Endothelial cell of umbilical vein (primary cell): ENCODE measurements at regions not wholly inside any gene's neighbourhood (a gene's known extent, or its start where the extent isn't known, plus 50 kb on each side); places are given as distances from the start of the nearest gene placed in this dataset.

Experiments
- EZH2 ChIP-seq: IDR thresholded peaks from 2 replicates; pipeline ENCODE4 v1.6.1; 2012; ENCODE audit warnings: borderline replicate concordance, low read depth, mild to moderate bottlenecking, moderate library complexity, low read length, inconsistent platforms; ENCODE audit not compliant: severe bottlenecking
- JUN ChIP-seq: IDR thresholded peaks from 2 replicates; pipeline ENCODE4 v1.6.1; 2011; ENCODE audit warnings: borderline replicate concordance, low read depth; ENCODE audit not compliant: insufficient read length, insufficient read depth
- POLR2A ChIP-seq: IDR thresholded peaks from 2 replicates; pipeline ENCODE4 v1.6.1; 2012; ENCODE audit warnings: low read depth, mild to moderate bottlenecking, control low read depth, low read length
- TF ChIP-seq, protein P1 (sequence below), 2 donors: IDR thresholded peaks; 1 replicate in 1 of 2; 2 replicates in 1 of 2; pipeline ENCODE4 v1.5.1; 2011; ENCODE audit warnings: low read length in 2 of 2, mild to moderate bottlenecking in 2 of 2, moderate library complexity in 2 of 2, control low read depth in 1 of 2, inconsistent platforms in 1 of 2, low read depth in 1 of 2; ENCODE audit not compliant: insufficient read depth in 1 of 2; ENCODE audit errors: extremely low read depth in 1 of 2

DNA sequence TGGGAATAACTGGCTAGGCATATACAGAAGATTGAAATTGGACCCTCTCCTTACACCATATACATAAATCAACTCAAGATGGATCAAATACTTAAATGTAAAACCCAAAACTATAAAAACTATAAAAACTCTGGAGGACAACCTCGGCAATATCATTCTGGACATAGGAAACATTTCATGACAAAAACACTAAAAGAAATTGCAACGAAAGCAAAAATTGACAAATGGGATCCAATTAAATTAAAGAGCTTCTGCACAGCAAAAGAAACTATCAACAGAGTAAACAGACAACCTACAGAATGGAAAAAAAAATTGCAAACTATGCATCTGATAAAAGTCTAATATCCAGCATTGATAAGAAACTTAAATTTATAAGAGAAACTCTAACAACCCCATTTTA is 503.7 kb upstream of the C16orf82 start:
- TF ChIP-seq POLR2A (no peak), JUN (no peak), EZH2 (no peak)
- TF ChIP-seq, protein P1, sequence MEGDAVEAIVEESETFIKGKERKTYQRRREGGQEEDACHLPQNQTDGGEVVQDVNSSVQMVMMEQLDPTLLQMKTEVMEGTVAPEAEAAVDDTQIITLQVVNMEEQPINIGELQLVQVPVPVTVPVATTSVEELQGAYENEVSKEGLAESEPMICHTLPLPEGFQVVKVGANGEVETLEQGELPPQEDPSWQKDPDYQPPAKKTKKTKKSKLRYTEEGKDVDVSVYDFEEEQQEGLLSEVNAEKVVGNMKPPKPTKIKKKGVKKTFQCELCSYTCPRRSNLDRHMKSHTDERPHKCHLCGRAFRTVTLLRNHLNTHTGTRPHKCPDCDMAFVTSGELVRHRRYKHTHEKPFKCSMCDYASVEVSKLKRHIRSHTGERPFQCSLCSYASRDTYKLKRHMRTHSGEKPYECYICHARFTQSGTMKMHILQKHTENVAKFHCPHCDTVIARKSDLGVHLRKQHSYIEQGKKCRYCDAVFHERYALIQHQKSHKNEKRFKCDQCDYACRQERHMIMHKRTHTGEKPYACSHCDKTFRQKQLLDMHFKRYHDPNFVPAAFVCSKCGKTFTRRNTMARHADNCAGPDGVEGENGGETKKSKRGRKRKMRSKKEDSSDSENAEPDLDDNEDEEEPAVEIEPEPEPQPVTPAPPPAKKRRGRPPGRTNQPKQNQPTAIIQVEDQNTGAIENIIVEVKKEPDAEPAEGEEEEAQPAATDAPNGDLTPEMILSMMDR (IDR thresholded peaks at IDR 0.05; ENCODE audit: extremely low read depth in 1 of 2, insufficient read depth in 1 of 2, low read depth in 1 of 2, low read length in 2 of 2), result no peak
